Osteocyte (in vitro differentiated cells): ENCODE measurements at regions not wholly inside any gene's neighbourhood (a gene's known extent, or its start where the extent isn't known, plus 50 kb on each side); places are given as distances from the start of the nearest gene placed in this dataset.
A peak's percentile ranks its signal among the peaks of the same experiment; 100 is the strongest.
"Not testable (repeated sequence)": the region's sequence is repeated elsewhere in the genome, so short reads cannot be mapped to it uniquely, and the experiment has no call there.

Source experiments
- DNase-seq: peaks from one replicate; pipeline ENCODE4 v3.0.0; 2021; ENCODE audit warnings: mixed read lengths; ENCODE audit not compliant: unreplicated experiment; ENCODE audit errors: extremely low spot score
- H3K27ac Mint-ChIP-seq: one replicate; pipeline ENCODE4 v1.8.0; 2021; ENCODE audit warnings: mild to moderate bottlenecking, mixed read lengths; ENCODE audit not compliant: unreplicated experiment
- H3K27me3 Mint-ChIP-seq: one replicate; pipeline ENCODE4 v1.8.0; 2021; ENCODE audit warnings: mixed read lengths; ENCODE audit not compliant: unreplicated experiment
- H3K36me3 Mint-ChIP-seq: one replicate; pipeline ENCODE4 v1.8.0; 2021; ENCODE audit warnings: mixed read lengths; ENCODE audit not compliant: unreplicated experiment
- H3K4me1 Mint-ChIP-seq: one replicate; pipeline ENCODE4 v1.8.0; 2021; ENCODE audit warnings: mixed read lengths; ENCODE audit not compliant: unreplicated experiment
- H3K4me3 Mint-ChIP-seq: one replicate; pipeline ENCODE4 v1.8.0; 2021; ENCODE audit warnings: mild to moderate bottlenecking, moderate library complexity, mixed read lengths; ENCODE audit not compliant: unreplicated experiment
- H3K9me3 Mint-ChIP-seq: one replicate; pipeline ENCODE4 v1.8.0; 2021; ENCODE audit warnings: mixed read lengths; ENCODE audit not compliant: unreplicated experiment
- TF ChIP-seq, protein P1 (sequence below): fragments of 200-600 bp; sonication (generic); IDR thresholded peaks from 2 replicates; pipeline ENCODE4 v1.5.0; 2021; ENCODE audit warnings: antibody characterized with exemption, mild to moderate bottlenecking, moderate library complexity

GRCh38 chr10:124172181-124172916 is 79.0 kb upstream of the CHST15 start:
- Mint-ChIP-seq H3K27ac (no peak overlapping the region), H3K36me3 (no peaks in the 10 kb centered on the region), H3K4me1 (peaks cover 22% of the 10 kb centered on the region), H3K27me3 (no peaks in the 10 kb centered on the region), H3K4me3 (no peak overlapping the region), H3K9me3 (no peaks in the 10 kb centered on the region)
- TF ChIP-seq, protein P1, sequence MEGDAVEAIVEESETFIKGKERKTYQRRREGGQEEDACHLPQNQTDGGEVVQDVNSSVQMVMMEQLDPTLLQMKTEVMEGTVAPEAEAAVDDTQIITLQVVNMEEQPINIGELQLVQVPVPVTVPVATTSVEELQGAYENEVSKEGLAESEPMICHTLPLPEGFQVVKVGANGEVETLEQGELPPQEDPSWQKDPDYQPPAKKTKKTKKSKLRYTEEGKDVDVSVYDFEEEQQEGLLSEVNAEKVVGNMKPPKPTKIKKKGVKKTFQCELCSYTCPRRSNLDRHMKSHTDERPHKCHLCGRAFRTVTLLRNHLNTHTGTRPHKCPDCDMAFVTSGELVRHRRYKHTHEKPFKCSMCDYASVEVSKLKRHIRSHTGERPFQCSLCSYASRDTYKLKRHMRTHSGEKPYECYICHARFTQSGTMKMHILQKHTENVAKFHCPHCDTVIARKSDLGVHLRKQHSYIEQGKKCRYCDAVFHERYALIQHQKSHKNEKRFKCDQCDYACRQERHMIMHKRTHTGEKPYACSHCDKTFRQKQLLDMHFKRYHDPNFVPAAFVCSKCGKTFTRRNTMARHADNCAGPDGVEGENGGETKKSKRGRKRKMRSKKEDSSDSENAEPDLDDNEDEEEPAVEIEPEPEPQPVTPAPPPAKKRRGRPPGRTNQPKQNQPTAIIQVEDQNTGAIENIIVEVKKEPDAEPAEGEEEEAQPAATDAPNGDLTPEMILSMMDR, result no peak
- DNase-seq, result peak; percentile 68

GRCh38 chr10:124171561-124171960 is 78.2 kb upstream of the CHST15 start:
- TF ChIP-seq, protein P1, result no peak
- H3K27me3 Mint-ChIP-seq, result no peaks in the 10 kb centered on the region
- no peaks in the 10 kb centered on the region for H3K9me3 Mint-ChIP-seq
- H3K4me3 Mint-ChIP-seq, result no peak overlapping the region
- H3K36me3 Mint-ChIP-seq, result no peaks in the 10 kb centered on the region
- no peak for DNase-seq
- H3K4me1 Mint-ChIP-seq, result peaks cover 14% of the 10 kb centered on the region
- no peak overlapping the region for H3K27ac Mint-ChIP-seq

GRCh38 chr10:124170631-124171030 is 77.2 kb upstream of the CHST15 start:
- TF ChIP-seq, protein P1, result no peak

GRCh38 chr10:124168991-124169802 is 75.8 kb upstream of the CHST15 start:
- TF ChIP-seq, protein P1, result no peak
- Mint-ChIP-seq H3K27ac (no peak overlapping the region), H3K36me3 (no peaks in the 10 kb centered on the region), H3K9me3 (no peaks in the 10 kb centered on the region), H3K27me3 (no peaks in the 10 kb centered on the region), H3K4me3 (no peak overlapping the region), H3K4me1 (no peaks in the 10 kb centered on the region)
- no peak for DNase-seq

More at GRCh38 chr10:124170631-124171030, 77.2 kb upstream of the CHST15 start:
- Mint-ChIP-seq H3K4me1 (peaks cover 6% of the 10 kb centered on the region), H3K9me3 (no peaks in the 10 kb centered on the region), H3K4me3 (no peak overlapping the region), H3K27me3 (no peaks in the 10 kb centered on the region), H3K36me3 (no peaks in the 10 kb centered on the region), H3K27ac (no peak overlapping the region)
- DNase-seq, result no peak

GRCh38 chr10:124168581-124168980 is 75.2 kb upstream of the CHST15 start:
- H3K4me3 Mint-ChIP-seq, result no peak overlapping the region
- TF ChIP-seq, protein P1, result no peak
- no peaks in the 10 kb centered on the region for H3K27me3 Mint-ChIP-seq
- no peaks in the 10 kb centered on the region for H3K9me3 Mint-ChIP-seq
- no peaks in the 10 kb centered on the region for H3K36me3 Mint-ChIP-seq
- no peaks in the 10 kb centered on the region for H3K4me1 Mint-ChIP-seq
- H3K27ac Mint-ChIP-seq, result no peak overlapping the region
- DNase-seq, result no peak

DNA sequence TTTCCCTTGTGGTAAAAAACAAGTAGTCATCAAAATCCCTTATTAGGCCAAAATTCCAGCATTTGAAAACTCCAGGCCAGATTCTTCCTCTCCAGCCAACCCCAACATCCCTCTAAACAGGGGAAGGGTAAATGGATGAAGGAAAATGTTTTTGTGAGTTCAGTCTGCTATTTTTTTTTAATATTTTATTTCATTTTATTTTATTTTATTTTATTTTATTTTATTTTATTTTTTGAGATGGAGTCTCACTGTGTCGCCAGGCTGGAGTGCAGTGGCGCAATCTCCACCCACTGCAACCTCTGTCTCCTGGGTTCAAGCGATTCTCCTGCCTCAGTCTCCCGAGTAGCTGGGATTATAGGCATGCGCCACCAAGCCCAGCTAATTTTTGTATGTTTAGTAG is 74.5 kb upstream of the CHST15 start:
- not testable (repeated sequence) for DNase-seq, H3K36me3 Mint-ChIP-seq, H3K4me1 Mint-ChIP-seq, H3K27me3 Mint-ChIP-seq, H3K27ac Mint-ChIP-seq, H3K4me3 Mint-ChIP-seq, H3K9me3 Mint-ChIP-seq
